DOHH2 (cell line): ENCODE measurements at regions not wholly inside any gene's neighbourhood (a gene's known extent, or its start where the extent isn't known, plus 50 kb on each side); places are given as distances from the start of the nearest gene placed in this dataset.

Source experiments
- EZH2phosphoT487 ChIP-seq: fragments of 200-600 bp; sonication (generic); IDR thresholded peaks from 2 replicates; pipeline ENCODE4 v1.6.1; 2017; ENCODE audit warnings: borderline replicate concordance, mild to moderate bottlenecking, antibody characterized with exemption, low read length, moderate library complexity, mixed read lengths
- TF ChIP-seq, protein P1 (sequence below): fragments of 200-600 bp; sonication (generic); IDR thresholded peaks from one replicate; pipeline ENCODE4 v1.5.1; 2014; ENCODE audit warnings: antibody characterized with exemption, mild to moderate bottlenecking, low read depth, low read length; ENCODE audit not compliant: poor library complexity, severe bottlenecking

DNA sequence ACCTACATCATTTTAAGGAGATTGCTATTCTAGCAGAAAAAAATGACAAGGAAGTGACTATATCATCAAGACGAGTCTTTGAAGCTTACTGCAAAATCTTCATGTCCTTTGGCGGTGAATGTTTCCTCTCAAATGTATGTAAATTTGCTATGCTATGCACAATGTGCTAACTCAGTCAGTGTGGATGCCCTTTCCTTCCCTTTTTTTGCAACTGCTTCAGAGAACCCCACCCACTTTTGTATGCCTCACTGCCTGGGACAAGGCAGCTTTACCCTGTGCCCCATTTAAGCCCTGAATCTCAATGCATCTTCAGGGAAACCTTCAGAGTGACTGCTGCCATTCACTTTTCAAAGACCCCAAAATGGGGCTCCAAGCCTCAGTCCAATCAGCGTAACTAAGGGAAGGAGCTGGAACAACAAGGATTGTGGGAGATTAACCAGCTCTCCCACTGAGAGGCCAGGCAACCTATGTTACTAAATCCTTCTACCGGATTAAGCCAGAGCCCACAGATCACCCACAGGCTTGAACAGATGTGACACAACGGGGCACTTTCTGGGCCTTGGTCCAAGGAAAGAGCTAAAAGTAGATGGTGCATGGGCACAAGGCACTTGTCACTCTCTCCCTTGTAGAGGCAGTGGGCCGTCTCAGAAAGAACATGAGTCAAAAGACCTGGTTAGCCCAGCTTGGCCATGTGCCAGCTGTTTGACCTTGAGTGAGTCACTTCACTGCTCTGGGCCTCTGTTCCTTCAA lies 154.4 kb downstream of the PLPP3 start:
- TF ChIP-seq, protein P1, sequence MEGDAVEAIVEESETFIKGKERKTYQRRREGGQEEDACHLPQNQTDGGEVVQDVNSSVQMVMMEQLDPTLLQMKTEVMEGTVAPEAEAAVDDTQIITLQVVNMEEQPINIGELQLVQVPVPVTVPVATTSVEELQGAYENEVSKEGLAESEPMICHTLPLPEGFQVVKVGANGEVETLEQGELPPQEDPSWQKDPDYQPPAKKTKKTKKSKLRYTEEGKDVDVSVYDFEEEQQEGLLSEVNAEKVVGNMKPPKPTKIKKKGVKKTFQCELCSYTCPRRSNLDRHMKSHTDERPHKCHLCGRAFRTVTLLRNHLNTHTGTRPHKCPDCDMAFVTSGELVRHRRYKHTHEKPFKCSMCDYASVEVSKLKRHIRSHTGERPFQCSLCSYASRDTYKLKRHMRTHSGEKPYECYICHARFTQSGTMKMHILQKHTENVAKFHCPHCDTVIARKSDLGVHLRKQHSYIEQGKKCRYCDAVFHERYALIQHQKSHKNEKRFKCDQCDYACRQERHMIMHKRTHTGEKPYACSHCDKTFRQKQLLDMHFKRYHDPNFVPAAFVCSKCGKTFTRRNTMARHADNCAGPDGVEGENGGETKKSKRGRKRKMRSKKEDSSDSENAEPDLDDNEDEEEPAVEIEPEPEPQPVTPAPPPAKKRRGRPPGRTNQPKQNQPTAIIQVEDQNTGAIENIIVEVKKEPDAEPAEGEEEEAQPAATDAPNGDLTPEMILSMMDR = no peak
- TF ChIP-seq EZH2phosphoT487 = no peak
